Astrocyte of the cerebellum (primary cell): ENCODE measurements at regions not wholly inside any gene's neighbourhood (a gene's known extent, or its start where the extent isn't known, plus 50 kb on each side); places are given as distances from the start of the nearest gene placed in this dataset.

Source experiments
- DNase-seq: peaks from one replicate; pipeline ENCODE4 v3.0.0-alpha.2; 2011; ENCODE audit warnings: low read depth
- H3K4me3 ChIP-seq: 2 replicates; pipeline ENCODE4 v1.5.1; 2011; ENCODE audit warnings: mild to moderate bottlenecking, low read depth, low read length, moderate library complexity
- CTCF ChIP-seq: IDR thresholded peaks from 2 replicates; pipeline ENCODE4 v1.5.1; 2012; ENCODE audit warnings: low read length, low read depth, moderate library complexity, mild to moderate bottlenecking; ENCODE audit errors: missing control alignments
- in situ Hi-C: cut with HindIII; loops from 2 replicates; pipeline ENCODE4 v1.10.0; 2017; ENCODE audit warnings: low sequenced_read_pairs

GRCh38 chr10:22792161-22792560 lies 77.8 kb upstream of the PIP4K2A start:
- in situ Hi-C loops = no loop called here
- no peak for TF ChIP-seq CTCF
- no peak overlapping the region for H3K4me3 ChIP-seq
- no peak for DNase-seq

GRCh38 chr10:22791665-22792064 lies 77.3 kb upstream of the PIP4K2A start:
- in situ Hi-C loops = no loop called here
- TF ChIP-seq CTCF = no peak
- no peak overlapping the region for H3K4me3 ChIP-seq
- no peak for DNase-seq

GRCh38 chr10:22784668-22785067 lies 70.3 kb upstream of the PIP4K2A start:
- no peak overlapping the region for H3K4me3 ChIP-seq
- no peak for DNase-seq
- in situ Hi-C loops = no loop called here
- TF ChIP-seq CTCF = no peak

GRCh38 chr10:22783807-22784206 lies 69.4 kb upstream of the PIP4K2A start:
- TF ChIP-seq CTCF = no peak
- in situ Hi-C loops = no loop called here
- H3K4me3 ChIP-seq = no peak overlapping the region
- DNase-seq = no peak

GRCh38 chr10:22780474-22780885 lies 66.1 kb upstream of the PIP4K2A start:
- DNase-seq = peak; percentile 35
- in situ Hi-C loops = no loop called here
- no peak for TF ChIP-seq CTCF
- no peak overlapping the region for H3K4me3 ChIP-seq

GRCh38 chr10:22779331-22780019 lies 65.1 kb upstream of the PIP4K2A start:
- in situ Hi-C loops = no loop called here
- H3K4me3 ChIP-seq = no peak overlapping the region
- no peak for DNase-seq
- TF ChIP-seq CTCF = no peak
